HG02678 (cell line): ENCODE measurements at regions not wholly inside any gene's neighbourhood (a gene's known extent, or its start where the extent isn't known, plus 50 kb on each side); places are given as distances from the start of the nearest gene placed in this dataset.
"Not testable (repeated sequence)": the region's sequence is repeated elsewhere in the genome, so short reads cannot be mapped to it uniquely, and the experiment has no call there.

Experiments used
- ATAC-seq: cut with Tn5 transposase; IDR thresholded peaks from one replicate; pipeline ENCODE4 v1.9.1; 2021; ENCODE audit warnings: mild to moderate bottlenecking, moderate library complexity; ENCODE audit not compliant: unreplicated experiment

- no peak for ATAC-seq
These were observed 215.3 kb downstream of the C16orf95 start for GRCh38 chr16:87101903-87102302.

GRCh38 chr16:87107201-87107600, 210.0 kb downstream of the C16orf95 start:
- no peak for ATAC-seq

GRCh38 chr16:87108278-87108677, 208.9 kb downstream of the C16orf95 start:
- no peak for ATAC-seq

- ATAC-seq: no peak
These were observed 208.3 kb downstream of the C16orf95 start for GRCh38 chr16:87108941-87109340.

GRCh38 chr16:87114832-87115231, 202.4 kb downstream of the C16orf95 start:
- ATAC-seq: no peak

- no peak for ATAC-seq
These were observed 201.5 kb downstream of the C16orf95 start for GRCh38 chr16:87115646-87116045.

- ATAC-seq: no peak
These were observed 199.3 kb downstream of the C16orf95 start for GRCh38 chr16:87117936-87118335.

- no peak for ATAC-seq
These were observed 198.0 kb downstream of the C16orf95 start for GRCh38 chr16:87119168-87119567.

- ATAC-seq: no peak
These were observed 197.4 kb downstream of the C16orf95 start for GRCh38 chr16:87119748-87120147.

- no peak for ATAC-seq
These were observed 195.4 kb downstream of the C16orf95 start for GRCh38 chr16:87121816-87122215.

GRCh38 chr16:87123356-87124001, 193.7 kb downstream of the C16orf95 start:
- ATAC-seq: no peak

GRCh38 chr16:87124405-87124804, 192.8 kb downstream of the C16orf95 start:
- not testable (repeated sequence) for ATAC-seq

GRCh38 chr16:87125206-87126155, 191.7 kb downstream of the C16orf95 start:
- ATAC-seq: no peak

- ATAC-seq: no peak
These were observed 190.7 kb downstream of the C16orf95 start for GRCh38 chr16:87126403-87127025.

- ATAC-seq: no peak
These were observed 190.0 kb downstream of the C16orf95 start for GRCh38 chr16:87127061-87127765.

GRCh38 chr16:87127766-87128147, 189.4 kb downstream of the C16orf95 start:
- ATAC-seq: no peak

- ATAC-seq: no peak
These were observed 187.4 kb downstream of the C16orf95 start for GRCh38 chr16:87129771-87130170.

- ATAC-seq: no peak
These were observed 185.9 kb downstream of the C16orf95 start for GRCh38 chr16:87131061-87131995.

- ATAC-seq: no peak
These were observed 185.2 kb downstream of the C16orf95 start for GRCh38 chr16:87131996-87132345.
